ENCODE measurements at regions not wholly inside any gene's neighbourhood (a gene's known extent, or its start where the extent isn't known, plus 50 kb on each side); places are given as distances from the start of the nearest gene placed in this dataset.
"Not testable (repeated sequence)": the region's sequence is repeated elsewhere in the genome, so short reads cannot be mapped to it uniquely, and the experiment has no call there.

DNA sequence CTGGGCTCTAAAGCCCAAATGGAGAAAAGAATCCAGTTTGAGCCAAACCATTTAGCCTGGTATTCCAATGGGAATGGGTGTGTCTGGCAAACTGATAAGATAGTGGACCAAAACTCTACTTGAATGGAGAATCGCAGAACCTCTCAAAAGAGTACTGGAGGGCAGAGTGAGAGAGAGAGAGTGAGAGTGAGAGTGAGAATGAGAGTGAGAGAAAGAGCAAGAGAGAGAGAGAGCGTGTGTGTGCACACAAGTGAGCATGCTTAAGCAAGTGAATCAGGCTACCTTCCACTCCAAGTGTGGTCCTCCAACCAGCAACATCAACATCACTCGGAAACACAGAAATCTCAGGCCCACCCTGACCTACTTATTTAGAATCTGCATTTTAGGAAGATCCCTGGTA lies 58.8 kb downstream of the UQCRFS1 start:
- DNase-seq (ENCODE audit: low read depth), result no peak

DNA sequence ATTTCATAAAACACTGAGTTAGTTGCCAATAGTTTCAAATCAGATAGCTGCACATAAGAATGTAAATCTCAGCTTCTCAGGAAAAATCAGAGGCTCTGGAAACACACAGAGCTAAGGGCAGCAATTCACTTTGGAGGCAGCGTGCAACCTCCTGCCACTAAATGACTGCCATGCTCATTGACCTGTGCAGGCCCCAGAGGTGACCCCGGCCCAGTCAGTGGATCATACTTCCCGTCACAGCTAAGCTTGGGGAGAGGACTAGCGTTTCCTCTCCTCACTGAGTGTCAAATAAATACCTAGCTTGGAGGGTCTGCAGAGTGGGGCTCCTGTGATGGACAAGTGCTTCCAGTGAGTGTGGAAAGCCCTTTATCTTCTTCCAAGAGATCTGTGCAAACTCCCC lies 67.2 kb downstream of the UQCRFS1 start:
- no peak for DNase-seq (ENCODE audit: low read depth)

DNA sequence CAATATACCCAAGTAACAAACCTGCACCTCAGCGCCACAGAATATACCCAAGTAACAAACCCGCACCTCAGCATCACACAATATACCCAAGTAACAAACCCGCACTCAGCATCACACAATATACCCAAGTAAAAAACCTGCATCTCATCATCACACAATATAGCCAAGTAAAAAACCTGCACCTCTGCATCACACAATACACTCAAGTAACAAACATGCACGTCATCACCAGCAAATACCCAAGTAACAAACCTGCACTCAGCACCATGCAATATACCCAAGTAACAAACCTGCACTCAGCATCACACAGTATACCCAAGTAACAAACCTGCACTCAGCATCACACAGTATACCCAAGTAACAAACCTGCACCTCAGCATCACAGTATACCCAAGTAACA lies 69.8 kb downstream of the UQCRFS1 start:
- DNase-seq (ENCODE audit: low read depth), result no peak

DNA sequence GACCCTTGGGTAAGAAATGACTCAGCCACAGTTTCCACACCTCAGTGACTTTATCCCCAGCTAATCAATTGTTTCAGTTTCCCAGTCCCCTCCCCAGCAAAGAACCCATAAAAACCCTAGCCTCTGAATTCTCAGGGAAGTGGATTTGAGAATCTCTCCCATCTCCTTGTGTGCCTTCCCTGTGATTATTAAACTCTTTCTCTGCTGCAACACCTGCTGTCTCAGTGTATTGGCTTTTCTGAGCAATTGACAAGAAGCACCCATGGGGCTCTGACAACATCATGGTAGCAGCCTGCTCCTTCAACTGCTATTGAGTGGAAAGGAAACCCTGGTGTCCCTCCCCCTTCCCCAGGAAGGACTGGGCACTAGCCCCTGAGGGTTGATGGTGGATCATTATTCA lies 73.7 kb downstream of the UQCRFS1 start:
- no peak for DNase-seq (ENCODE audit: low read depth)

DNA sequence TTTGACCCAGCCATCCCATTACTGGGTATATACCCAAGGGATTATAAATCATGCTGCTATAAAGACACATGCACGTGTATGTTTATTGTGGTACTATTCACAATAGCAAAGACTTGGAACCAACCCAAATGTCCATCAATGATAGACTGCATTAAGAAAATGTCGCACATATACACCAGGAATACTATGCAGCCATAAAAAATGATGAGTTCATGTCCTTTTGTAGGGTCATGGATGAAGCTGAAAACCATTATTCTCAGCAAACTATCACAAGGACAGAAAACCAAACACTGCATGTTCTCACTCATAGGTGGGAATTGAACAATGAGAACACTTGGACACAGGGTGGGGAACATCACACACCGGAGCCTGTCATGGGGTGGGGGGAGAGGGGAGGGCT lies 74.7 kb downstream of the UQCRFS1 start:
- not testable (repeated sequence) for DNase-seq (ENCODE audit: low read depth)

DNA sequence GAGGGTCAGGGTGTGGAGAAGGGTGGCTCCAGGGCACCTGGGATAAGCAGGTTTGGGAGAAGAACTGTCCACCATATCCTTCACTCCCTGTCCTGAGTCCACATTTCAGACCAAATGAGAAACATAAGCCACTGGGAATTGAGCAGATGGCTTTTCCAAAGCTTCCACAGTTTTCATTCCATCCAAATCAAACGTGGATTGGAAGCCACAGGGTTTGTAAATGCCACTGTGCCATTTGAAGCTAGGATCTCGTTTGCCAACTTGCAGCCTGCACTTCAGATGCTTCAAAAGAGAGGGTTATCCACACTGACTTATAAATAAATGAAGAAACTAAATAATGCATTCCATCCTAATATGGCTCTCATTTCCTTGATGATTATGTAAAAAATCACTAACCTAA lies 81.5 kb downstream of the UQCRFS1 start:
- no peak for DNase-seq (ENCODE audit: low read depth)

DNA sequence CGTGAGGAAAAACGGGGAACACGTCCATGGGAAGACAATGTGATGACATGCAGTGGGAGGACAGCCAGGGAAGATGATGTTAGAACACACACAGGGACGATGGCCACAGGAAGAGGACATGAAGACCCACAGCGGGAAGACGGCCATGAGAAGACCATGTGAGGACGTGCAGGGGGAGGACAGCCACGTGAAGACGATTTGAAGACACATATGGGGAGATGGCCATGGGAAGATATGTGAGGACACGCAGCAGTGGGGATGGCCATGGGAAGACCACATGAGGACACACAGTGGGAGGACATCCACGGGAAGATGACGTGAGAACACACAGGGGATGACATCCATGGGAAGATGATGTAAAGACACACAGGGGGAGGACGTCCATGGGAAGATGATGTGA lies 83.8 kb downstream of the UQCRFS1 start:
- no peak for DNase-seq (ENCODE audit: low read depth)

DNA sequence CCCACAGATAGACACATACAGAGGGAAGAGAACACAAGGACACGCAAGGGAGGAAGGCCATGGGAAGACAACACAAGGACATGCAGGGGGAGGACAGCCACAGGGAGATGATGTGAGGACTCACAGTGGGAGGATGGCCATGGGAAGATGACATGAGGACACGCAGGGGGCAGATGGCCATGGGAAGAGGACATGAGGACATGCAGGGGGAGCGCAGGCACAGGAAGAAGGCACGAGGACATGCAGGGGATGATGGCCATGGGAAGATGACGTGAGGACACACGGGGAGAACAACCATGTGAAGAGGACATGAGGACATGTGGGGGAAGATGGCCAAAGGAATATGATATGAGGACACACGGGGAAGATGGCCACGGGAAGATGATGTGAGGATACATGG lies 84.7 kb downstream of the UQCRFS1 start:
- no peak for DNase-seq (ENCODE audit: low read depth)

DNA sequence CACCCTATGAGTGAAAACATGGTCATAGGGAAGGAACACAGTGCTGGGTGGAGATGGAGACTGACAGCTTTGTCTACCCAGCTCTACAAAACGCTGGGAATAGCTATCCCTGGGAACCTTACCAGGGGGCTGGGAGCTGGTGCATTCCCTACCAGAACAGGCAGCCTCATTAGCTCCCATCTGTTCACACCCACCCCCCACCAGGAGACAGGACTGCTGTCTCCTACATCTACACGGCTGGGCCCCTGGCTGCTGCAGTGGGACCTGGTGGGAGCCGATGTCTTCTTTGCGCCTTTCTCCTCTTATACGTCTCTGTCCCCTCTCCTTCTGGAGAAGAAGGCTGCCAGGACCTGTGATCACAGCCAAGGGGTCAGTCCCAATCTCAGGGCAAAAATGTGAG lies 90.8 kb downstream of the UQCRFS1 start:
- no peak for DNase-seq (ENCODE audit: low read depth)

DNA sequence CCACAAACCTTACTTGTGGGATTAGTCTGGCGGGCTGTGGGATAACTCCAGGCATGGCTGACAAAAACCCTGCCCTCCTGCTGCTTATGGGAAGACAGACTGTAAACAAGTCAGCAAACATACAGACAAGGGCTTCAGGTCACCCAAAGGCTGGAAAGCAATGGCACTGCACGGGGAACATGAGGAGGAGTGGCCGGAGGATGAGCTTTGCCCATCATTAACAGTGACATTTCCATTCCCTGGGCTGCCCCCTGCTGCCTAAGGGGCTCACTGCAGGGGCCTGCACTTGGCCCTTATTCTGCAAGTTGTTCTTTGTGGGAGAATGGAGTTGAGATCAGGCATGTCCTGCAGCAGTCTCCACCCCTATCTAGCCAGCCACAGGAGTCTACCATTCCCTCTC lies 91.3 kb downstream of the UQCRFS1 start:
- no peak for DNase-seq (ENCODE audit: low read depth)

DNA sequence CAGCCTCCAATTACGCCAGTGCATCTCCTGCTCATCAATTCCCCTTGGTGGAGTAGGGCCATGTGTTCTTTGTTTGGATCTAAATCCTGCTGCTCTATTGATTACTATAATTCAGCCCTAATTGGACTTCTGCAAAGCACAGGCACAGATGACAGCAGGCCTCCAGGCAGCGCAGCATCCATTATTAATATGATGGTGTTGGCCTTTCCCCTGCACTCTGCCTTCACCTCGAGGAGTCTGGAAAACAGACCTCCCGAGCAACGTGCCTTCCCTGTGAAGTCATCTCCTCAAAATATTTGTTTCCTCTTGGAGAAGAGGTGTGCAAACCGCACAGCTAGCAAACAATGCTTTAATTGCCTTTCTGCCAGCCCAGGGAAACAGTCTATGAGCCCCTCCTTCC lies 92.5 kb downstream of the UQCRFS1 start:
- no peak for DNase-seq (ENCODE audit: low read depth)

DNA sequence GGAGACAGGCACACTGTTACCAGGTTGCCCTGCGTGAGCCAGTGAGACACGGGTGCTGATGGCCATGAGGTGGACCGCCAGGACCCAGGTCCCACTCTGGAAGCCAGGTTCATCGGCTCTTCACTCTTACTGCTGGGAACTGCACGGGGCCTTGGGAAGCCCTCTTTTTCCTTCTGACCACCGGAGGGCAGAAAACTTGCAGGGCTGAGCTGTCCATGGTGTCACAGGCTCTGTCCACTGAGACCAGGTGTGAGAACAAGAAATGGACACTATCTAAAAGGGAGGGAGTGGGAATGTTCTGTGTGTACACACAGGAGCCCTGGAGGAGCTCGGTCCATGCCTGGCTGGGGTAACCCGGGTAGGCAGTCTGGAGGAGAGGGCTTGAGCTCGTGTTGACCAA lies 93.4 kb downstream of the UQCRFS1 start:
- DNase-seq (ENCODE audit: low read depth), result no peak

DNA sequence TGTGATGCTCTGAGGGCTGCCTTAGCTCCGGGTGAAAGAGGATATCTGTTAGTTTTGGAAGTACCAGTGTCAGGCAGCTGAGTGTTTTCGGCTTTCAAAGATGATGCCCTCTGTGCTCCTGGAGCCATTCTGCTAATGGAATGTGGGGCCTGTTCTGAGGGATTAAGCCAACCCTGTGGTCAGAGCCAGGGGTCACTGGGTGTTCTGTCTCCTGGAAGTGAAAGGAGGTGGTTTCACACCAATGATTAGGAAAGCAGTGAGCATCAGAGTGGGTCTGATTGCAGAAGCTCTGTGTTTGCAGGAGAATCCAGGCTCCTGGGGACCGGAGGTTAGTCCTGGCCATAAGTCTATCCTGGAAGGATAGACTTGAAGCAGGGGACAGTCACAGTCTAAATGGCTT lies 94.6 kb downstream of the UQCRFS1 start:
- DNase-seq (ENCODE audit: low read depth), result no peak

DNA sequence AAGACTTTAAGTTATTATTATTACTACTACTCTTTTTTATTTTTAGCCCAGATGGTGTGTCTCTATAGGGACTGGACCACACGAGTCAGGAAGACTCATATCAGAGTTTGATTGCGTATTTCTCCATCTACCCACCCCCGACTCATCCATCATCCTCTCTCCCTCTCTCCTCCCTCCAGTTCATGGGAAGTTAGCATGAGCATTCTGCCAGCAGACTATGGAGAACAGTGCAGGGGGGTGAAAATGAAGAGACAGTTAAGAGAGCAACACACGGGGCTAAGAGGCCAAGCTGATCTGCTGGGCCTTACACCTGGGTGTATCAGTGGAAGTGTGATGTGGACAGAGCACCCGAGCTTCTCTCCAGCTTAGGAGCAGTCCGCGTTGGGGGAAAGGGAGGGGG lies 95.0 kb downstream of the UQCRFS1 start:
- no peak for DNase-seq (ENCODE audit: low read depth)

DNA sequence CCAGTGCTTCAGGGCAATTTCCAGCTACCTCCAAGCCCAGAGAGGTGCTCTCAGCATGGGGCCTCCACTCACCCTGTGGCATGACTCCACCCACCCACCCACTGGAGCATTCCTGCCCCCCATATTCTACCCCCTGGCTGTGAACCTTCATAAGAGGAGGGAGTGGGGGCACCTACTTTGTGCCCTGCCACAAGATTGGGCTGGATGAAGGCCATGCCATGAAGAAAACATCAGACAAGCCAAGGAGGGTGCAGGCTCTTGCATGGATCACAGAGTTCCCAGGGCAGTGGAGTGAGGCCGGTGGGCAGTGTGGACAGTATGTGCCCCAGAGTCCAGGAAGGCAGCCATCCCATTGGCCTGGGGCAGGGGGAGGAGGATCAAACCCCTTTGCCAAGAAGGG lies 97.8 kb downstream of the UQCRFS1 start:
- DNase-seq (ENCODE audit: low read depth), result no peak

DNA sequence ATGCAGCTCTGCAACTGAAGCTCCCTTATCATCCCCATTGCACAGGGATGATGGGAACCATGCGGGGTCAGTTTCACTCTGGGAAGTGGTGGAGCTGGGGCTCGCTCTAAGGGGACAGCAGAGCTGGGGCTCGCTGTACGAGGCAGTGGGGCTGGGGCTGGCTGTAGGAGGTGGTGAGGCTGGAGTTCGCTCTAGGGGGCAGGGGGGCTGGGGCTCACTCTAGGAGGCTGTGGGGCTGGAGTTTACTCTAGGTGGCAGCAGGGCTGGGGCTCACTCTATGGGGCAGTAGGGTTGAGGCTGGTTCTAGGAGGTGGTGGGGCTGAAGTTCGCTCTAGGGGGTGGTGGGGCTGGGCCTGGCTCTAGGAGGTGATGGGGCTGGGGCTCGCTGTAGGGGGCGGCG lies 99.1 kb downstream of the UQCRFS1 start:
- DNase-seq (ENCODE audit: low read depth), result no peak

DNA sequence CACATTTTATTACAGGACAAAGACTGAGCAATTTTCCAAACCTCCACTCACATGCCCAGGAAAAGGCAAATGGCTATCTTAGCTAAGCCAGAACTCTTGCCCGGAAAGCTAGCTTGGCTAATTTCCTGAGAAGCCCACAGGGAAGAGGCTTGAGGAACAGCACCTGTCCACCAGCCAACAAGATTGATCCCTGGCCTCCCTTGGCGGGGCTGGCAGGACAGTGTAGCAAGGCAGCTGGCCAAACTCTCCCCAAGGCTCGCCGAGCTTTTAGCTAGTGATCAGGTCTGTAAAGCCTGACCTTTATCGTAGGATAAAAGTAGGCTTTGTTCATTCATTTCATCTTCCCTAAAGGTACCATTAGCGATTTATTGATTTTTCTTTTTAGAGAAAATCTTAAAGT lies 101.4 kb downstream of the UQCRFS1 start:
- DNase-seq (ENCODE audit: low read depth), result no peak

DNA sequence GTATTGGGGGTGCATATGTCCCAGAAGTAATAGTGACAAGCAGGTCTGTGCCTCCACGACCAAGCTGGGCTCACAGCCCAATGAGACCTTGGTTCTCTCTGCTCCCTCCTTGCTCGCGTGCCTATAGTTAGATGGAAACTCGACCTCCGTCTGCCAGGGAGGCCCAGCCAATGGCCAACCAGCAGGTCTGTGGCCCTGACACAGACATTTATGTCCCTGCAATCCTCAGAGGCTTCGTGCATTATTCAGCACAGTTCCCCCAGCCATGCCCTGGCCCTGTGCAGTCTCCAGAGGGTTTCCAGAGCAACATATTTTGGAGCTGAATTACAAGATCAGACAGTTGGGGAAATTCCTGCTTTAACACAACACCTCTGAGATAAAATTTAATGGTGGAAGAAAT lies 105.1 kb downstream of the UQCRFS1 start:
- DNase-seq (ENCODE audit: low read depth), result no peak

DNA sequence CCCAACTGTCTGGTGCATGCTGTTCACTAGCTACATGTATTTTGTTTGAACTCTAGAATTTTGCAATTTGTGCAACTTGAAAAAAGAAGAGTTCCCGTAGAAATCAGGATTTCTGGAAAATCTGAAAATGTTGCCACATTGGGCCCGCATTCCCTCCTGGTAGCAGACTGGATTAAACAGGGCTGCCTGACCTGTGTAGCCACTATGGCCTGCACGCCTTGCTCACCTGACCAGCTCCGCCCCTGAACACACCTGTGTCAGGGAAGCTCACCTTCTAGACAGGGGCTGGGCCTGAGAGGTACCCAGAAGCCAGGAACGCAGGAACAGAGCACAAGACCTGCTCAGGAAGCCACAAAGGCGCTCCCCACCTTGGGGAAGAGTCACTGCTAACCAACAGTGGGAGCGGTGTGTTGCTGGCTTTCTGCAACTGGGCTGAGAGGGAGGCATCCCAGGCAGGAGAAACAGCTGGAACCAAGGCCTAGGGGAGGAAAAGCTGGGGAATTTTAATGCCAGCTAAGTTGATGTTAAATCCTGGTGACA lies 106.5 kb downstream of the UQCRFS1 start:
- no peak for DNase-seq (ENCODE audit: low read depth)

DNA sequence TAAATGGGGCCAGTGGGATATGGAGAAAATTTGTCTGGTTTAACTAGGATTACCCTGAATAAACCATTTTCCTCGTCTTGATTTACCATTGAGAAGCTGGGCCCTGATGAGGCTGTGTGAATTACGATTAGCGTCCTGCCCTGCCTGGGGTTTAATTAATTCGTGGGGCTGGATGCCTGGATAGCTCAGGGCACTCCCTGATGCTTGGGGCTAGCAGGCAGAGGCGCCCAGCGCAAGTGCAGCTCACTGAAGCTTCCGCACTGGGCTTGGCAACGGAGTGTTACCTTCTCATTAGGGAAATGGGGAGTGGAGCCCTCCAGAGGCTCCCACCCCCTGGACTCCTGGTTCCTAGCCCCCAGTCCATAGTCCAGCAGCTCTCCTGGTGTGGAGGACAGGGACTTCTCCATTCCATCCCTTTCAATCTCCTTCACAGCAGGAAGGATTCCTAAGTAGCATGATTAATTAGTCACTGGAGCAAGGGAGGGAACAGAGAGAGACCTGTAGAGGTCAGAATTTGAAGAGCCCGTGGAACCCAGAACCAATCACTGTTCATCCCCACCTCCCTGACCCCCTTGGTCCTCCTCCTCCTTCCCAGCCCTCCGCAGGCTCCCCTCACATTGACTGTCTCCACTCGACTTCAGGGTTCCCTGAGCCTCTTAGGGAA lies 107.2 kb downstream of the UQCRFS1 start:
- DNase-seq (ENCODE audit: low read depth), result no peak

DNA sequence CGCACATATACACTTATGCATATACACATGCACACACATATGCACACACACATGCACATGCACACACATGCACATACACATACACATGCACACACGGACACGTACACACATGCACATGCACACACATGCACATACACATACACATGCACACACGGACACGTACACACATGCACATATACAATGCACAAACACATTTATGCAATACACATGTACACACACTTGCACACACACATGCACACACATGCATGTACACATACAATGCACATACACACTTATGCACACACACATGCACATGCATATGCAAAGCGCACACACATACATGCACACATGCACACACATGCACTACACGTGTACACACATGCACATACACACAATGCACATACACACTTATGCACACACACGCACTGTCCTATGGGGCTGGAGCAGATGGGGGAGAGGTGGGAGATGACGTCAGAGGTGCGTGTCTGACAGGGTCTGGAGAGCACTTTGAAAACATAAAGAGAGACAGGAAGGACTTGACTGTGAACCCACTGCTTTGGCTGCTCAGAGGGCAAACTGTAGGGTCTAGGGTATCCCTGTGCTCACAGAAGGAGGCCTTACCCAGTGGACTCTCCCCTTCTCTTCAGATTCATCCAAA lies 108.2 kb downstream of the UQCRFS1 start:
- DNase-seq (ENCODE audit: low read depth), result no peak

DNA sequence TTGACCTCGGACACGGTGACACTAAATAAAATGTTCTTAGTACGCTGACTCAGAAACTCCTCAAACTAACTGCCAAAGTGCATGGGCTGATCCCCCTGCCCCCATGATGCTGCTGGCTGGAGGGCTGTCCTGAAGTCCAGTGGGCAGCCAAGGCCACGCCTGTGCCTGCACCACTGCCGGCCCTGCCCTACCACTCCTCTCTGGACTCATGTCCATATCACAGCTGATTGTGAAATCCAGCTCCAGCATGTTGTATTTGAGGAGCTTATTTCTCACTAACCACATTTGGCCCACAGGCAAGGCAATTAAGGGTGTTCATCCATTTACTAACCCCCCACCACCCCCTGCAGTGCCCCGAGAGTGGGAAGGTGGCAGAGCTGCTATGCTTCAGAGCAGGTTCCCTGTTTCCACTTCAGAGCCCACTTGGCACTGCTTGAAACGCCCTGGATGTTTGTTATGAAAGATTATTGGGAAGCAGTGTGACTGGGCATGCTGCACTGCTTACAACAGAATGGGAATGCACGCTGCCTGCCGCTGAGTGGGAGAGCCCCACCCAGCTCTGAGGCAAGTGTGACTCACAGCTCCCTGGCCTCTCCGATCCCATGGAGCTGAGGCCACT lies 114.0 kb downstream of the UQCRFS1 start:
- peak; percentile 78 for DNase-seq (ENCODE audit: low read depth)

DNA sequence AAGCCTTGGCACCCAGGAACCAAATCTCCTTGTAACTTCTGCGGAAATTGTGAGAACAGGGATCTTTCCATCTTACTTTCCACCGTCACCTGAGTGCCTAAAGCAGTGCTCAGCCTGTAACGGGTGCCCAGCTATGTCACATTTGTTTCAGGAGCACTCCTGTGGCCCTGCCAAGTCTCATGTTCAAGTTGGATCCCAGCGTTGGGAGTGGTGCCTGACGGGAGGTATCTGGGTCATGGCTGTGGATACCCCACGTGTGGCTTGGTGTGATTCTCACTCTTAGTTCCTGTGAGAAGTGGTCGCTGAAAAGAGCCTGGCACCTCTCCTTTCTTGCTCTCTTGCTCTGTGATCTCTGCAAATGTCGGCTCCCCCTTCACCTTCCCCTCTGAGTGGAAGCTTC lies 114.9 kb downstream of the UQCRFS1 start:
- DNase-seq (ENCODE audit: low read depth), result no peak

DNA sequence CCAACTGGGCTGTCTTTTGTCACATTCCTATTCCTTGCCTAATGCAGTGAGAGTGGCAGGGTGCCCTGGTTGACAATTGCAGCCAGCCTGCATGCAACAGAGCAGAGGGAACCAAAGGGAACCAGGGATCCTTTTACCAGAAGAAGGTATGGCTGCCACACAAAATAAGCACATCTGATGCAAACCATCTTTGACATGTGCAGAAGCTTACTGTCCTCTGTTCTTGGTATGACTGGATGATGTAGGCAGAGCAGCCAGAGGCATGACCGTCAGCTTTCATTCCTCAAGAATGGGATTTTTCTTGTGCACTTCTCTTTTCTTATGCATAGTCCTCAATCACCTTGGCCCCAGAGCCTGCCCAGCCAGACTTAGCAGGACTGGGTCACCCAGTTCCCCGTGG lies 116.1 kb downstream of the UQCRFS1 start:
- DNase-seq (ENCODE audit: low read depth), result no peak

Measured in fibroblast of gingiva (primary cell).